Rectal smooth muscle tissue (tissue), 1 donor: ENCODE measurements at regions not wholly inside any gene's neighbourhood (a gene's known extent, or its start where the extent isn't known, plus 50 kb on each side); places are given as distances from the start of the nearest gene placed in this dataset.

Experiments used
- H3K27ac ChIP-seq: one replicate; pipeline ENCODE4 v1.7.0; 2013; ENCODE audit warnings: low read depth, low read length, inconsistent platforms
- H3K27me3 ChIP-seq: one replicate; pipeline ENCODE4 v1.7.0; 2013; ENCODE audit warnings: low read length; ENCODE audit not compliant: control insufficient read depth, insufficient read depth
- H3K36me3 ChIP-seq: one replicate; pipeline ENCODE4 v1.7.0; 2013; ENCODE audit warnings: low read length; ENCODE audit not compliant: control insufficient read depth, insufficient read depth
- H3K4me1 ChIP-seq: one replicate; pipeline ENCODE4 v1.7.0; 2013; ENCODE audit warnings: low read length; ENCODE audit not compliant: control insufficient read depth, insufficient read depth
- H3K4me3 ChIP-seq: one replicate; pipeline ENCODE4 v1.7.0; 2013; ENCODE audit warnings: low read length
- H3K9ac ChIP-seq: one replicate; pipeline ENCODE4 v1.7.0; 2013; ENCODE audit warnings: low read length

- H3K9ac ChIP-seq = no peak overlapping the region
- H3K4me3 ChIP-seq = no peak overlapping the region
- no peaks in the 10 kb centered on the region for H3K4me1 ChIP-seq
- H3K27me3 ChIP-seq = no peaks in the 10 kb centered on the region
- no peak overlapping the region for H3K27ac ChIP-seq
- no peaks in the 10 kb centered on the region for H3K36me3 ChIP-seq
Measured at GRCh38 chr1:216945538-216946080, 222.4 kb upstream of the ESRRG start.

DNA sequence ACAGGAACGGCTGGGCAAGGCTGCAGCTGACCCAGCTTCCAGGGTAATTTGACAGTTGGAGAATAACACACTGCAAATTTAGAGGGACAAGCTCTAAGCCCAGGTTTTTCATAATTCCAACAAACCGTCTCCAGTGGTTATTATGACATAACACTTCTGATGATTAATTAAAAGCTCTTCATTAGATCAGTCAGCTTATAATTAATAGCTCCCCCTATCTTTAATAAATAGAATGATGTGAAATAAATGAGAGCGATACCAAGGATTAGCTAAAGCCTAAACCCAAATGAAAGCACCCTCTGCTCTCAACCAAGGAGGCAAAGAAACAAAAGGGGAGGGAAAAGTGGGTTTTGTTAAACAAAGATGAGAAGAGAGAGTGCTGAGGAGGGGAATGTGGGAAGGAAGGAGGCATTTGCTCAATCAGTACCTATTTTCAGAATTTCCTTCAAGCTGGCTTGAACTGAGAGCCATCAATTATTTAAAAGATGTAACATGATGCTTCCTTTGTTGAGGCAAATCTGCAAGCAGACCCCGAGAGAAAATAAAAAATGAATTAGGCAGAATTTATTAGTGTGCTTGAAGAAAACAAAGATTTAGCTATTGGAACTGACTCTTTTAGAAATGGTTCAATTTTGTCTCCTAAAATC lies 221.8 kb upstream of the ESRRG start:
- no peak overlapping the region for H3K4me3 ChIP-seq
- H3K9ac ChIP-seq = no peak overlapping the region
- H3K36me3 ChIP-seq = no peaks in the 10 kb centered on the region
- no peaks in the 10 kb centered on the region for H3K4me1 ChIP-seq
- no peaks in the 10 kb centered on the region for H3K27me3 ChIP-seq
- H3K27ac ChIP-seq = no peak overlapping the region

DNA sequence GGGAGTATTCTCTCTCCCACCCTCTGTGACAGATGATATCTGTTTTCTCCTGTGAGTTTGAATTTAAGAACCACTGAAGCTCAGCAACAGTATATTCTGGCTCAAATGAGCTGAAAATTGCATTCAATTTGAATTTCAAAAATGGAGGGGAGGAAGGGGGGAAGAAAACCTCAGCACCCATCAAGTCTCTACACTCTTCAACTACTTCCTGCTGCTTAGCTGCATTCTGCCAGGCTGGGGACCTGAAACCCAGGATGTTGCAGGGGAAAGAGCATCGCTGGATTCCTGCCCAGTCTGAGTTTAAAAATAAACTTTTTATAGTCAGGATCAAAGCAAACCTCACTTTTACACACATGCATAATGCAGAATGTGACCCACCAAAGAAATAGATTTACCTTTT lies 214.3 kb upstream of the ESRRG start:
- H3K9ac ChIP-seq = no peak overlapping the region
- no peaks in the 10 kb centered on the region for H3K36me3 ChIP-seq
- no peaks in the 10 kb centered on the region for H3K27me3 ChIP-seq
- H3K27ac ChIP-seq = no peak overlapping the region
- no peak overlapping the region for H3K4me3 ChIP-seq
- H3K4me1 ChIP-seq = no peaks in the 10 kb centered on the region

DNA sequence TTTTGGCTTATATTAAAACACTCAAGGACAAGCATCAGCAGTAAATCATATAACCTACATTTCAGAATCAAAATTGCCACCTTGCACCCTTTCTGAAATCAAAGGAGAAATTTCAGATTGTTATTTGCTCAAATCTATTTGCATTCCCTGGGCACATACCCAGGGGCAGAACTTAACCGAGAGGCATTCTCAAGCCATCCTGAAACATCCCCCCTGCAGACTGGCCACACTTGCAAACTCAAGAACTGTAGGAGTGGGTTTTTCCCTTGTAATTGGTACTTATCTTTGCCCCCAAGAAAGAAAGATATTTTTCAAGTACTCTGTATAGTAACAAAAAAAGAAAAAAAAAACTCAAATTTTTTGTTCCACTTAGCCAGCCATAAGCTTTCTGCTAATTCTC lies 213.6 kb upstream of the ESRRG start:
- Histone ChIP-seq H3K9ac (no peak overlapping the region), H3K27ac (no peak overlapping the region), H3K36me3 (no peaks in the 10 kb centered on the region), H3K4me3 (no peak overlapping the region), H3K27me3 (no peaks in the 10 kb centered on the region), H3K4me1 (no peaks in the 10 kb centered on the region)

DNA sequence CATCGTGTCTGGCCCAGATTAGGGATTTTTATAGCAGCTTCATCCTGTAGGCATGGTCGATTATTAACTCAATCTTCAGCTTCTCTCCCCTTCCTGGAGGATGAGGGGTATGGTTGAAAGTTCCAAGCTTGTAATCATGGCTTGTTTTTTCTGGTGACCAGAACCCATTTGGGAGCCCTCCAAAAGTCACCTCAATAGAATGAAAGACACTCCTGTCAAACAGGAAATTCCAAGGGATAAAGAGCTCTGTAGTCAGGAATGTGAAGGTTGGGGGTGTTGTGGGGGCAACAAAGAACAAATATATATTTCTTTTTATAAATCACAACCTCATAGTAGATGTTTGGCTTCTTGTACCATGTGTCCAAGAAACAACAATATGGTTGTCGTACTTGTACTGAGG lies 212.7 kb upstream of the ESRRG start:
- Histone ChIP-seq H3K4me3 (no peak overlapping the region), H3K4me1 (no peaks in the 10 kb centered on the region), H3K27ac (no peak overlapping the region)

DNA sequence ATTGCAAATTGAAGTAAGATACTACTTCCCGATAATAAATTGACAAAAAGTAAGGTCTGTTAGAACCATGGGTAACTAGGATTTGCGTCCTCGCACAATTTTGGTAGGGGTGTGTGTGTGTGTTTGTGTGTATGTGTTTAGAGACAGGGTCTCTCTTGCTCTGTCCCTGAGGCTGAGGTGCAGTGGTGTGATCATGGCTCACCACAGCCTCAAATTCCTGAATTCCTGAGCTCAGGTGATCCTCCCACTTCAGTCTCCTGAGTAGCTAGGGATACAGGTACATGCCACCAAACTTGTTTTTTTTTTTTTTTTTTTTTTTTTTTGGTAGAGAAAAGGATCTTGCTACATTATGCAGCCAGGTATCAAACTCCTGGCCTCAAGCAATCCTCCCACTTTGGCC lies 209.2 kb upstream of the ESRRG start:
- Histone ChIP-seq H3K36me3 (no peaks in the 10 kb centered on the region), H3K9ac (no peak overlapping the region), H3K4me1 (no peaks in the 10 kb centered on the region), H3K4me3 (no peak overlapping the region), H3K27ac (no peak overlapping the region), H3K27me3 (no peaks in the 10 kb centered on the region)

More for the DNA sequence above, 212.7 kb upstream of the ESRRG start:
- Histone ChIP-seq H3K36me3 (no peaks in the 10 kb centered on the region), H3K27me3 (no peaks in the 10 kb centered on the region), H3K9ac (no peak overlapping the region)

GRCh38 chr1:216929870-216930582 lies 206.8 kb upstream of the ESRRG start:
- Histone ChIP-seq H3K36me3 (no peaks in the 10 kb centered on the region), H3K4me3 (no peak overlapping the region), H3K4me1 (no peaks in the 10 kb centered on the region), H3K27me3 (no peaks in the 10 kb centered on the region), H3K9ac (no peak overlapping the region), H3K27ac (no peak overlapping the region)

- Histone ChIP-seq H3K36me3 (no peaks in the 10 kb centered on the region), H3K27me3 (no peaks in the 10 kb centered on the region), H3K4me1 (no peaks in the 10 kb centered on the region), H3K9ac (no peak overlapping the region), H3K4me3 (no peak overlapping the region), H3K27ac (no peak overlapping the region)
Measured at GRCh38 chr1:216927633-216928032, 204.4 kb upstream of the ESRRG start.

DNA sequence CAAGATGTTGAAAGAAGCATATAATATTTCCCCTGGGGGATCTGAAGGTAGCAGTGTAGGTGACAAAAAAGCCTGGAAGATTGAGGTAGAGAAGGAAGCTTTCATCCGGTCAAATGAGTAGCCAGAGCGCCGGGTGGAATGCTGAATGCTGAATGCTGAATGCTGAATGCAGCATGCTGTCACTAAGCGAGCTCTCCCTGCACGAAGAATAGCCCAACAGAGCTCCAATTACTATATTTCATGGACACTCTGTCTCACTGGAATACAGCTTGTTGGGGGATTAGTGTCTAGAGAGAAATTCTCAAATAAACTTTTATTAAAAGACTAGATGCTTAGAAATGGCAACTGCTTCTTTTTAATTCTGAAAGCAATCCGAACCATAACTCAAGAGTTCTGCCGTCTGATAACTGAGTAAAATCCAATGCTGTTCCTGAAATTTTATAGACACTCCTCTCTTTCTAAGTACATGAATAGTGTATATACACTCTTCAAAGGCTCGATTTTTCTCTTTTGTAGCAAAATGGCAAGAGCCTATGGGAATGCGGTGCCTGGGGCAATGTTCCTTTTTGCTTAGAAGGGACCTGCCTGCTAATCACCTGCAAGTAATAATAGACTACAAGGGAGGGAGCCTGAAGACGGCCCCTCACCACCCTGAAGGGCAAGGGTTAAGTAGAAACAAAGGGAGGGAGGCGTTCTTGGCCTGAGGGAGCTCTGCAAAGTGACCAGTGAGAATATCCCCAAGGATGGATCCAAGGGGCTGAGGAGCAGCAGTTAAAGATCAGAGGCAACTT lies 203.7 kb upstream of the ESRRG start:
- Histone ChIP-seq H3K36me3 (no peaks in the 10 kb centered on the region), H3K27ac (no peak overlapping the region), H3K9ac (no peak overlapping the region), H3K4me1 (no peaks in the 10 kb centered on the region), H3K4me3 (no peak overlapping the region), H3K27me3 (no peaks in the 10 kb centered on the region)

- H3K27me3 ChIP-seq = no peaks in the 10 kb centered on the region
- H3K27ac ChIP-seq = no peak overlapping the region
- no peak overlapping the region for H3K9ac ChIP-seq
- no peak overlapping the region for H3K4me3 ChIP-seq
- H3K4me1 ChIP-seq = no peaks in the 10 kb centered on the region
- H3K36me3 ChIP-seq = no peaks in the 10 kb centered on the region
Measured at GRCh38 chr1:216925962-216926625, 202.9 kb upstream of the ESRRG start.

GRCh38 chr1:216924732-216925131 lies 201.5 kb upstream of the ESRRG start:
- H3K27ac ChIP-seq = no peak overlapping the region
- no peak overlapping the region for H3K4me3 ChIP-seq
- no peak overlapping the region for H3K9ac ChIP-seq
- no peaks in the 10 kb centered on the region for H3K4me1 ChIP-seq
- no peaks in the 10 kb centered on the region for H3K36me3 ChIP-seq
- no peaks in the 10 kb centered on the region for H3K27me3 ChIP-seq

- Histone ChIP-seq H3K4me1 (no peaks in the 10 kb centered on the region), H3K27me3 (no peaks in the 10 kb centered on the region), H3K4me3 (no peak overlapping the region)
Measured at GRCh38 chr1:216923601-216924000, 200.4 kb upstream of the ESRRG start.

More at GRCh38 chr1:216923601-216924000, 200.4 kb upstream of the ESRRG start:
- Histone ChIP-seq H3K9ac (no peak overlapping the region), H3K36me3 (no peaks in the 10 kb centered on the region), H3K27ac (no peak overlapping the region)
